ENCODE measurements at regions not wholly inside any gene's neighbourhood (a gene's known extent, or its start where the extent isn't known, plus 50 kb on each side); places are given as distances from the start of the nearest gene placed in this dataset.

DNA sequence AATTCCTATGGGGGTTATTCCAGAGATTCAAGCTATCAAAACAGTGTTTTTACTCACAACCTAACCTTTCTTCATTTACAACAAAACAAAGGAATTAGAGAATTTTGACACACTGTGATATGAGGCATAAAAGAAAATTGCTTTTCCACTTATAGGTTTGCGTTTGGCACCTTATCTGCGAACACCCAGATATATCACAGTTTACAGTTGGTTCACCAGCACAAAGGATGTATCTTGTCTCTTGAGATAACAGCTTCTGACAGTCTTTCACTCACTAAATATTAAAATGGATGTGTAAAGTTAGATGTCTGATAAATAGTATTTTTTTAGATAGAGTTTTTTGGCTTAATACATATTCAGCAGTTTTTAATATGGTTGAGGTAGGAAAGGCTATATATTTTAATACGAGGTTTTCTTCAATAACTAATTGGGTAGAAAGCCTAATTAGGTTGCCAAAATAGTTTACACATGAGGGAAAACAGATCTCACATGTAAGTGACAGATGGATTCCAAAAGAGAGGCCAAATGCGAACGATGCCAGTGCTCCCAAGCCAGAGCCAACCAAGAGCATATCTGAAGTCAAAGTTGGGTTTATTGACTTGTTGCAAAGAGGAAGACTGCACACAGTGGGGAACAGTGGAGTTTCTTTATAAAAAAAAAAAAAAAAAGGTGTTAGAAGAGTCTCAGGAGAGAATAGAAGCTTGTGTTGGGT, 1495.2 kb downstream of the MAT2B start (continued):
- TF ChIP-seq MYBL2 (CRISPR knock-in tag; IDR thresholded peaks at IDR 0.05) (no peak), TEAD4 (CRISPR knock-in tag; IDR thresholded peaks at IDR 0.05) (no peak)

GRCh38 chr5:165003283-165003682, 1497.9 kb downstream of the MAT2B start:
- H3K4me3 Mint-ChIP-seq: no peak overlapping the region

More at GRCh38 chr5:165003283-165003682, 1497.9 kb downstream of the MAT2B start:
- DNase-seq (ENCODE audit: low spot score): no peak
- TF ChIP-seq, protein P1, sequence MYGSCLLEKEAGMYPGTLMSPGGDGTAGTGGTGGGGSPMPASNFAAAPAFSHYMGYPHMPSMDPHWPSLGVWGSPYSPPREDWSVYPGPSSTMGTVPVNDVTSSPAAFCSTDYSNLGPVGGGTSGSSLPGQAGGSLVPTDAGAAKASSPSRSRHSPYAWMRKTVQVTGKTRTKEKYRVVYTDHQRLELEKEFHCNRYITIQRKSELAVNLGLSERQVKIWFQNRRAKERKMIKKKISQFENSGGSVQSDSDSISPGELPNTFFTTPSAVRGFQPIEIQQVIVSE (CRISPR knock-in tag; IDR thresholded peaks at IDR 0.05; ENCODE audit: borderline replicate concordance): no peak
- no peak for TF ChIP-seq ZNF423 (CRISPR knock-in tag; IDR thresholded peaks at IDR 0.05)
- TF ChIP-seq, protein P2, sequence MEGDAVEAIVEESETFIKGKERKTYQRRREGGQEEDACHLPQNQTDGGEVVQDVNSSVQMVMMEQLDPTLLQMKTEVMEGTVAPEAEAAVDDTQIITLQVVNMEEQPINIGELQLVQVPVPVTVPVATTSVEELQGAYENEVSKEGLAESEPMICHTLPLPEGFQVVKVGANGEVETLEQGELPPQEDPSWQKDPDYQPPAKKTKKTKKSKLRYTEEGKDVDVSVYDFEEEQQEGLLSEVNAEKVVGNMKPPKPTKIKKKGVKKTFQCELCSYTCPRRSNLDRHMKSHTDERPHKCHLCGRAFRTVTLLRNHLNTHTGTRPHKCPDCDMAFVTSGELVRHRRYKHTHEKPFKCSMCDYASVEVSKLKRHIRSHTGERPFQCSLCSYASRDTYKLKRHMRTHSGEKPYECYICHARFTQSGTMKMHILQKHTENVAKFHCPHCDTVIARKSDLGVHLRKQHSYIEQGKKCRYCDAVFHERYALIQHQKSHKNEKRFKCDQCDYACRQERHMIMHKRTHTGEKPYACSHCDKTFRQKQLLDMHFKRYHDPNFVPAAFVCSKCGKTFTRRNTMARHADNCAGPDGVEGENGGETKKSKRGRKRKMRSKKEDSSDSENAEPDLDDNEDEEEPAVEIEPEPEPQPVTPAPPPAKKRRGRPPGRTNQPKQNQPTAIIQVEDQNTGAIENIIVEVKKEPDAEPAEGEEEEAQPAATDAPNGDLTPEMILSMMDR (IDR thresholded peaks at IDR 0.05): no peak
- TF ChIP-seq, protein P3, sequence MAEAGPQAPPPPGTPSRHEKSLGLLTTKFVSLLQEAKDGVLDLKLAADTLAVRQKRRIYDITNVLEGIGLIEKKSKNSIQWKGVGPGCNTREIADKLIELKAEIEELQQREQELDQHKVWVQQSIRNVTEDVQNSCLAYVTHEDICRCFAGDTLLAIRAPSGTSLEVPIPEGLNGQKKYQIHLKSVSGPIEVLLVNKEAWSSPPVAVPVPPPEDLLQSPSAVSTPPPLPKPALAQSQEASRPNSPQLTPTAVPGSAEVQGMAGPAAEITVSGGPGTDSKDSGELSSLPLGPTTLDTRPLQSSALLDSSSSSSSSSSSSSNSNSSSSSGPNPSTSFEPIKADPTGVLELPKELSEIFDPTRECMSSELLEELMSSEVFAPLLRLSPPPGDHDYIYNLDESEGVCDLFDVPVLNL (CRISPR knock-in tag; IDR thresholded peaks at IDR 0.05; ENCODE audit: borderline replicate concordance, low read depth): no peak
- no peak for TF ChIP-seq ZNF317 (CRISPR knock-in tag; IDR thresholded peaks at IDR 0.05; ENCODE audit: borderline replicate concordance, low read depth)
- no peak for TF ChIP-seq IRF1 (CRISPR knock-in tag; IDR thresholded peaks at IDR 0.05)
- TF ChIP-seq, protein P4, sequence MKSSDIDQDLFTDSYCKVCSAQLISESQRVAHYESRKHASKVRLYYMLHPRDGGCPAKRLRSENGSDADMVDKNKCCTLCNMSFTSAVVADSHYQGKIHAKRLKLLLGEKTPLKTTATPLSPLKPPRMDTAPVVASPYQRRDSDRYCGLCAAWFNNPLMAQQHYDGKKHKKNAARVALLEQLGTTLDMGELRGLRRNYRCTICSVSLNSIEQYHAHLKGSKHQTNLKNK (CRISPR knock-in tag; IDR thresholded peaks at IDR 0.05): no peak
- TF ChIP-seq, protein P5, sequence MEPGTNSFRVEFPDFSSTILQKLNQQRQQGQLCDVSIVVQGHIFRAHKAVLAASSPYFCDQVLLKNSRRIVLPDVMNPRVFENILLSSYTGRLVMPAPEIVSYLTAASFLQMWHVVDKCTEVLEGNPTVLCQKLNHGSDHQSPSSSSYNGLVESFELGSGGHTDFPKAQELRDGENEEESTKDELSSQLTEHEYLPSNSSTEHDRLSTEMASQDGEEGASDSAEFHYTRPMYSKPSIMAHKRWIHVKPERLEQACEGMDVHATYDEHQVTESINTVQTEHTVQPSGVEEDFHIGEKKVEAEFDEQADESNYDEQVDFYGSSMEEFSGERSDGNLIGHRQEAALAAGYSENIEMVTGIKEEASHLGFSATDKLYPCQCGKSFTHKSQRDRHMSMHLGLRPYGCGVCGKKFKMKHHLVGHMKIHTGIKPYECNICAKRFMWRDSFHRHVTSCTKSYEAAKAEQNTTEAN (CRISPR knock-in tag; IDR thresholded peaks at IDR 0.05): no peak
- no peak for TF ChIP-seq PRDM15 (CRISPR knock-in tag; IDR thresholded peaks at IDR 0.05)
- TF ChIP-seq TEAD1 (CRISPR knock-in tag; IDR thresholded peaks at IDR 0.05): no peak
- TF ChIP-seq, protein P6, sequence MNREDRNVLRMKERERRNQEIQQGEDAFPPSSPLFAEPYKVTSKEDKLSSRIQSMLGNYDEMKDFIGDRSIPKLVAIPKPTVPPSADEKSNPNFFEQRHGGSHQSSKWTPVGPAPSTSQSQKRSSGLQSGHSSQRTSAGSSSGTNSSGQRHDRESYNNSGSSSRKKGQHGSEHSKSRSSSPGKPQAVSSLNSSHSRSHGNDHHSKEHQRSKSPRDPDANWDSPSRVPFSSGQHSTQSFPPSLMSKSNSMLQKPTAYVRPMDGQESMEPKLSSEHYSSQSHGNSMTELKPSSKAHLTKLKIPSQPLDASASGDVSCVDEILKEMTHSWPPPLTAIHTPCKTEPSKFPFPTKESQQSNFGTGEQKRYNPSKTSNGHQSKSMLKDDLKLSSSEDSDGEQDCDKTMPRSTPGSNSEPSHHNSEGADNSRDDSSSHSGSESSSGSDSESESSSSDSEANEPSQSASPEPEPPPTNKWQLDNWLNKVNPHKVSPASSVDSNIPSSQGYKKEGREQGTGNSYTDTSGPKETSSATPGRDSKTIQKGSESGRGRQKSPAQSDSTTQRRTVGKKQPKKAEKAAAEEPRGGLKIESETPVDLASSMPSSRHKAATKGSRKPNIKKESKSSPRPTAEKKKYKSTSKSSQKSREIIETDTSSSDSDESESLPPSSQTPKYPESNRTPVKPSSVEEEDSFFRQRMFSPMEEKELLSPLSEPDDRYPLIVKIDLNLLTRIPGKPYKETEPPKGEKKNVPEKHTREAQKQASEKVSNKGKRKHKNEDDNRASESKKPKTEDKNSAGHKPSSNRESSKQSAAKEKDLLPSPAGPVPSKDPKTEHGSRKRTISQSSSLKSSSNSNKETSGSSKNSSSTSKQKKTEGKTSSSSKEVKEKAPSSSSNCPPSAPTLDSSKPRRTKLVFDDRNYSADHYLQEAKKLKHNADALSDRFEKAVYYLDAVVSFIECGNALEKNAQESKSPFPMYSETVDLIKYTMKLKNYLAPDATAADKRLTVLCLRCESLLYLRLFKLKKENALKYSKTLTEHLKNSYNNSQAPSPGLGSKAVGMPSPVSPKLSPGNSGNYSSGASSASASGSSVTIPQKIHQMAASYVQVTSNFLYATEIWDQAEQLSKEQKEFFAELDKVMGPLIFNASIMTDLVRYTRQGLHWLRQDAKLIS (CRISPR knock-in tag; IDR thresholded peaks at IDR 0.05; ENCODE audit: borderline replicate concordance): no peak
- no peak for TF ChIP-seq FOXP1 (CRISPR knock-in tag; IDR thresholded peaks at IDR 0.05; ENCODE audit: borderline replicate concordance)
- ChIA-PET POLR2A (no interaction called here), CTCF (no interaction called here)
- H3K9me3 Mint-ChIP-seq: no peaks in the 10 kb centered on the region
- H3K27ac Mint-ChIP-seq: no peak overlapping the region
- peaks cover 5% of the 10 kb centered on the region for H3K4me1 Mint-ChIP-seq
- H3K36me3 Mint-ChIP-seq: no peaks in the 10 kb centered on the region
- ATAC-seq: no peak
- H3K27me3 Mint-ChIP-seq (ENCODE audit: low read depth): no peaks in the 10 kb centered on the region
